ENCODE measurements at regions not wholly inside any gene's neighbourhood (a gene's known extent, or its start where the extent isn't known, plus 50 kb on each side); places are given as distances from the start of the nearest gene placed in this dataset.

DNA sequence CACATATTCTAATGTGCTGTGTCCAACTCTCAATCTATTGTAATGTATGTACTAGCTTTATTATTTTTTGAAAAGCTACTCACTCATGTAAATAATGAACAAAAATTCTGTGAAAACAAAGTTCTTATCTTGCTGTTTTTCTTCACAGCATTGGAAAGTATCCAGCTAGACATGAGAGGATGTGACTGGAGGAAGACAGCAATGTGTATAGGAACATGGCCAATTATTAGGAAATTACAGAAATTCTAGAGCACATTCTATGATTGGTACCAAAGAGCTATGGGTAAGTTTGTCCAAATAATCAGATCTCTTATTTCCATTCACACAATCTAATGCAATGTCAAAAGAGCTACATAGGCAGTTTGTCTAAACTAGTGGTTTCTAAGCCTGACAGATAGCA lies 1100.2 kb downstream of the FSCB start:
- TF ChIP-seq, protein P1, sequence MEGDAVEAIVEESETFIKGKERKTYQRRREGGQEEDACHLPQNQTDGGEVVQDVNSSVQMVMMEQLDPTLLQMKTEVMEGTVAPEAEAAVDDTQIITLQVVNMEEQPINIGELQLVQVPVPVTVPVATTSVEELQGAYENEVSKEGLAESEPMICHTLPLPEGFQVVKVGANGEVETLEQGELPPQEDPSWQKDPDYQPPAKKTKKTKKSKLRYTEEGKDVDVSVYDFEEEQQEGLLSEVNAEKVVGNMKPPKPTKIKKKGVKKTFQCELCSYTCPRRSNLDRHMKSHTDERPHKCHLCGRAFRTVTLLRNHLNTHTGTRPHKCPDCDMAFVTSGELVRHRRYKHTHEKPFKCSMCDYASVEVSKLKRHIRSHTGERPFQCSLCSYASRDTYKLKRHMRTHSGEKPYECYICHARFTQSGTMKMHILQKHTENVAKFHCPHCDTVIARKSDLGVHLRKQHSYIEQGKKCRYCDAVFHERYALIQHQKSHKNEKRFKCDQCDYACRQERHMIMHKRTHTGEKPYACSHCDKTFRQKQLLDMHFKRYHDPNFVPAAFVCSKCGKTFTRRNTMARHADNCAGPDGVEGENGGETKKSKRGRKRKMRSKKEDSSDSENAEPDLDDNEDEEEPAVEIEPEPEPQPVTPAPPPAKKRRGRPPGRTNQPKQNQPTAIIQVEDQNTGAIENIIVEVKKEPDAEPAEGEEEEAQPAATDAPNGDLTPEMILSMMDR (IDR thresholded peaks at IDR 0.05) = no peak
- TF ChIP-seq EZH2 (IDR thresholded peaks at IDR 0.05; ENCODE audit: borderline replicate concordance, insufficient read depth, low read depth, low read length, poor library complexity, severe bottlenecking) = no peak

Measured in B cell (primary cell).